Osteocyte (in vitro differentiated cells): ENCODE measurements at regions not wholly inside any gene's neighbourhood (a gene's known extent, or its start where the extent isn't known, plus 50 kb on each side); places are given as distances from the start of the nearest gene placed in this dataset.
"Not testable (repeated sequence)": the region's sequence is repeated elsewhere in the genome, so short reads cannot be mapped to it uniquely, and the experiment has no call there.

Experiments used
- DNase-seq: peaks from one replicate; pipeline ENCODE4 v3.0.0; 2021; ENCODE audit warnings: mixed read lengths; ENCODE audit not compliant: unreplicated experiment; ENCODE audit errors: extremely low spot score
- H3K27ac Mint-ChIP-seq: one replicate; pipeline ENCODE4 v1.8.0; 2021; ENCODE audit warnings: mild to moderate bottlenecking, mixed read lengths; ENCODE audit not compliant: unreplicated experiment
- H3K27me3 Mint-ChIP-seq: one replicate; pipeline ENCODE4 v1.8.0; 2021; ENCODE audit warnings: mixed read lengths; ENCODE audit not compliant: unreplicated experiment
- H3K36me3 Mint-ChIP-seq: one replicate; pipeline ENCODE4 v1.8.0; 2021; ENCODE audit warnings: mixed read lengths; ENCODE audit not compliant: unreplicated experiment
- H3K4me1 Mint-ChIP-seq: one replicate; pipeline ENCODE4 v1.8.0; 2021; ENCODE audit warnings: mixed read lengths; ENCODE audit not compliant: unreplicated experiment
- H3K4me3 Mint-ChIP-seq: one replicate; pipeline ENCODE4 v1.8.0; 2021; ENCODE audit warnings: mild to moderate bottlenecking, moderate library complexity, mixed read lengths; ENCODE audit not compliant: unreplicated experiment
- H3K9me3 Mint-ChIP-seq: one replicate; pipeline ENCODE4 v1.8.0; 2021; ENCODE audit warnings: mixed read lengths; ENCODE audit not compliant: unreplicated experiment
- TF ChIP-seq, protein P1 (sequence below): fragments of 200-600 bp; sonication (generic); IDR thresholded peaks from 2 replicates; pipeline ENCODE4 v1.5.0; 2021; ENCODE audit warnings: antibody characterized with exemption, mild to moderate bottlenecking, moderate library complexity

DNA sequence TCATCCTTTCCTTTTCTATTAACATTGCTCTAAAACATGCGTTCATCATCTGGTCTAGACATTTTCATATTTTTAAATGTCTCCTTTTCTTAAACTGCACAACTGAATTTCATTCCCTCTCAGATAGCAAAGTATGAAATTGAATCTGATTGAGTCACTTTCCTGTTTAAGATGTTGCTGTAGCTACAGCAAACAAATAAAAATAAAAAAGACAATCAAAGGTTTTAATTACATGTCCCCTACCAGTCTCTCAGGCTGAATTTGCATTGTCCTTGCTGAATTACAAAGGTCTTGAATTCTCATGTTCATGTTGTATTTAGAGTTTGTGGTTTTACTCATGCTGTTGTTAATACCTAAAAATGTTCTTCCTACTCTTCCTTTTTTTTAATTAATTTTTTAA is 537.9 kb upstream of the LRATD1 start:
- H3K27ac Mint-ChIP-seq = no peak overlapping the region
- no peak for DNase-seq
- TF ChIP-seq, protein P1, sequence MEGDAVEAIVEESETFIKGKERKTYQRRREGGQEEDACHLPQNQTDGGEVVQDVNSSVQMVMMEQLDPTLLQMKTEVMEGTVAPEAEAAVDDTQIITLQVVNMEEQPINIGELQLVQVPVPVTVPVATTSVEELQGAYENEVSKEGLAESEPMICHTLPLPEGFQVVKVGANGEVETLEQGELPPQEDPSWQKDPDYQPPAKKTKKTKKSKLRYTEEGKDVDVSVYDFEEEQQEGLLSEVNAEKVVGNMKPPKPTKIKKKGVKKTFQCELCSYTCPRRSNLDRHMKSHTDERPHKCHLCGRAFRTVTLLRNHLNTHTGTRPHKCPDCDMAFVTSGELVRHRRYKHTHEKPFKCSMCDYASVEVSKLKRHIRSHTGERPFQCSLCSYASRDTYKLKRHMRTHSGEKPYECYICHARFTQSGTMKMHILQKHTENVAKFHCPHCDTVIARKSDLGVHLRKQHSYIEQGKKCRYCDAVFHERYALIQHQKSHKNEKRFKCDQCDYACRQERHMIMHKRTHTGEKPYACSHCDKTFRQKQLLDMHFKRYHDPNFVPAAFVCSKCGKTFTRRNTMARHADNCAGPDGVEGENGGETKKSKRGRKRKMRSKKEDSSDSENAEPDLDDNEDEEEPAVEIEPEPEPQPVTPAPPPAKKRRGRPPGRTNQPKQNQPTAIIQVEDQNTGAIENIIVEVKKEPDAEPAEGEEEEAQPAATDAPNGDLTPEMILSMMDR = no peak
- peaks cover 10% of the 10 kb centered on the region for H3K9me3 Mint-ChIP-seq
- H3K4me1 Mint-ChIP-seq = no peaks in the 10 kb centered on the region
- no peaks in the 10 kb centered on the region for H3K36me3 Mint-ChIP-seq
- no peaks in the 10 kb centered on the region for H3K27me3 Mint-ChIP-seq
- no peak overlapping the region for H3K4me3 Mint-ChIP-seq

- DNase-seq, H3K27me3 Mint-ChIP-seq, H3K4me3 Mint-ChIP-seq, H3K36me3 Mint-ChIP-seq, H3K4me1 Mint-ChIP-seq, H3K27ac Mint-ChIP-seq: not testable (repeated sequence)
- peaks cover 14% of the 10 kb centered on the region for H3K9me3 Mint-ChIP-seq
Observed at GRCh38 chr2:14099101-14099500, 533.4 kb upstream of the LRATD1 start.

DNA sequence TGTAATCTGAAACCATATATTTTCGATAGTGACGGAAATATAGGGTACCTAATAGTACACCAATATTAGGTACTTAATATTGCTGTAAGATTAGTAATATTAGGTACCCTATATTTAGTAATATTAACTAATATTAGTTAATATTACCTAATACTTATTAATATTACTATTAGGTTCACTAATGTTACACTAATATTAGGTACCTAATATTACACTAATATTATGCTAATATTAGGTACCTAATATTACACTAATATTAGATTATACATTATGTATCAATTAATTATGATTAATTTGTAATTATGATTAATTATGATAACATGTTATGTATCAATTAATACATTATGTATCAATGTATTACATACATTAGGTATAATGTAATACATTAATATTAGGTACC is 518.2 kb upstream of the LRATD1 start:
- H3K9me3 Mint-ChIP-seq = no peaks in the 10 kb centered on the region
- no peaks in the 10 kb centered on the region for H3K36me3 Mint-ChIP-seq
- H3K4me1 Mint-ChIP-seq = no peaks in the 10 kb centered on the region
- no peak overlapping the region for H3K27ac Mint-ChIP-seq
- TF ChIP-seq, protein P1 = no peak
- no peak overlapping the region for H3K4me3 Mint-ChIP-seq
- H3K27me3 Mint-ChIP-seq = no peaks in the 10 kb centered on the region
- DNase-seq = no peak

DNA sequence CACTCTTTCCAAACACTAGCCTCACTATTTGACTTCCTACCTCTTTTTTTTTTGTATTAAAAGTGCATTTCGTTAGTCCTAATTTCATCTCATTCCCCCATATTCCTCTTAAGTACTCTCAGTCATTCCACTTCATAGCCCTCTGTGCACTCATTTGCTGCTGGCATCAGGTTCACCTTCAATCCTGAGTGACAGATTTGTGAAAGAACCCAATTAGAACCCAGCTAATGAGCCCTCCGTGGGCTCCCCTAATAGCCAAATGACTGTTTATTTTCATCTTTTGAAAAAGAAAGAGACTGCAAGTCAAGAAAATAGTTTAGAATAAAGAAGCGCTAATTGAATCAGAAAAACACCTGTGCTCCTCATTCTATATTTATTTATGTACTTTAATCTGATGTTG is 512.1 kb upstream of the LRATD1 start:
- Mint-ChIP-seq H3K4me1 (no peaks in the 10 kb centered on the region), H3K27me3 (no peaks in the 10 kb centered on the region), H3K9me3 (no peaks in the 10 kb centered on the region), H3K4me3 (no peak overlapping the region), H3K36me3 (no peaks in the 10 kb centered on the region), H3K27ac (no peak overlapping the region)
- TF ChIP-seq, protein P1 = no peak
- no peak for DNase-seq

DNA sequence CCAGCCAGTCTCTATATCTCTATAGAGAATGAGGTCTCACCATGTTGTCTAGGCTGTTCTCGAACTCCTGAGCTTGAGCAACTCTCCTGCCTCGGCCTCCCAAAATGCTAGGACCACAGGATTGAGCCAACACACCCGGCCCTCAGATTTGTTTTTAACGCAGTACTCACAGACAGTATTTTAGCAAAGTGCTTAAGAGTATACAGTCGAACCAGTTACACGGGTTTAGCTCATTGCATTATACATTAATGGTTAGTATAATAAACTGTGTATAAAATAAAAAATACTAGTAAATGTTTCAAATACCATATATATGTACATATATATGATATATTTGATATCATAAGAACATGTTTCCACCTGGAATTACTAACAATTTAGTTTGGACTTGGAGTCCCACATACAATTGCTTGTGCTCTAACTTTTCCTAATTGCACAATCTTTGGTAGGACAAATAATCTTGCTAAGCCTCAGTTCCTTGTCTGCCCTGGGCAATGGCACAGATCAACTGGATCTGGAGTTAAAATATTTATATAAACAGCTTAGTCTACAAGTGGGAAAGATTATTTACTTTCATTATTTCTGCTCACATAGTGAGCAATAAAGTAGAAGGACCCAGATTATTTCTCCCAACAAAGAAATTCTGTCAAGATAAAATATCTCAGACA is 508.9 kb upstream of the LRATD1 start:
- H3K4me1 Mint-ChIP-seq = no peaks in the 10 kb centered on the region
- TF ChIP-seq, protein P1 = no peak
- no peak overlapping the region for H3K27ac Mint-ChIP-seq
- no peak overlapping the region for H3K4me3 Mint-ChIP-seq
- no peaks in the 10 kb centered on the region for H3K9me3 Mint-ChIP-seq
- no peaks in the 10 kb centered on the region for H3K36me3 Mint-ChIP-seq
- H3K27me3 Mint-ChIP-seq = no peaks in the 10 kb centered on the region
- no peak for DNase-seq
